PFSK-1 (cell line): ENCODE measurements at regions not wholly inside any gene's neighbourhood (a gene's known extent, or its start where the extent isn't known, plus 50 kb on each side); places are given as distances from the start of the nearest gene placed in this dataset.

Source experiments
- SIN3A ChIP-seq: IDR thresholded peaks from 2 replicates; pipeline ENCODE4 v1.6.1; 2012; ENCODE audit warnings: mild to moderate bottlenecking, low read length, moderate library complexity, borderline replicate concordance; ENCODE audit not compliant: insufficient read depth
- TAF1 ChIP-seq: IDR thresholded peaks from 2 replicates; pipeline ENCODE4 v1.6.1; 2012; ENCODE audit warnings: low read length, control low read depth, borderline replicate concordance; ENCODE audit not compliant: insufficient read depth
- TF ChIP-seq, protein P1 (sequence below), 2 experiments: IDR thresholded peaks; 2 replicates each; pipeline versions ENCODE4 v1.6.1 to v1.8.0; 2011 to 2012; ENCODE audit warnings: low read depth in 2 of 2, low read length in 2 of 2, control low read depth in 1 of 2, inconsistent platforms in 1 of 2, mild to moderate bottlenecking in 1 of 2, moderate library complexity in 1 of 2; ENCODE audit not compliant: insufficient read depth in 1 of 2

DNA sequence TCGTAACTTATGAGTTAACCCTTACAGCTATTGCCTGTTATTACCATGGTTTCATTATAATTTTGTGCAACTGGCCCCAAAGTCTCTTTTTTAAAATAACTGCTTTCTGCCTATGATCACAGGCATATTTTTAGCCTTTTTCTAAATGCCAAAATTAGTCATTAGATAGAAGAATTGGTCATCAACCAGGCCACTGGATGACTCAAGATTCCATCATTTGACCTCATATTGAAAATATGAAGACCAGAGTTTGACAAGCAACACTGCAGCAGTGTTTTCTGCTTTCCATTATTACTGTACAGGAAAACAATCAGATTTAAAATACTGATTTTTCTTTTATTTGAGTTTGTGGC lies 54.7 kb upstream of the OTOGL start:
- TF ChIP-seq, protein P1, sequence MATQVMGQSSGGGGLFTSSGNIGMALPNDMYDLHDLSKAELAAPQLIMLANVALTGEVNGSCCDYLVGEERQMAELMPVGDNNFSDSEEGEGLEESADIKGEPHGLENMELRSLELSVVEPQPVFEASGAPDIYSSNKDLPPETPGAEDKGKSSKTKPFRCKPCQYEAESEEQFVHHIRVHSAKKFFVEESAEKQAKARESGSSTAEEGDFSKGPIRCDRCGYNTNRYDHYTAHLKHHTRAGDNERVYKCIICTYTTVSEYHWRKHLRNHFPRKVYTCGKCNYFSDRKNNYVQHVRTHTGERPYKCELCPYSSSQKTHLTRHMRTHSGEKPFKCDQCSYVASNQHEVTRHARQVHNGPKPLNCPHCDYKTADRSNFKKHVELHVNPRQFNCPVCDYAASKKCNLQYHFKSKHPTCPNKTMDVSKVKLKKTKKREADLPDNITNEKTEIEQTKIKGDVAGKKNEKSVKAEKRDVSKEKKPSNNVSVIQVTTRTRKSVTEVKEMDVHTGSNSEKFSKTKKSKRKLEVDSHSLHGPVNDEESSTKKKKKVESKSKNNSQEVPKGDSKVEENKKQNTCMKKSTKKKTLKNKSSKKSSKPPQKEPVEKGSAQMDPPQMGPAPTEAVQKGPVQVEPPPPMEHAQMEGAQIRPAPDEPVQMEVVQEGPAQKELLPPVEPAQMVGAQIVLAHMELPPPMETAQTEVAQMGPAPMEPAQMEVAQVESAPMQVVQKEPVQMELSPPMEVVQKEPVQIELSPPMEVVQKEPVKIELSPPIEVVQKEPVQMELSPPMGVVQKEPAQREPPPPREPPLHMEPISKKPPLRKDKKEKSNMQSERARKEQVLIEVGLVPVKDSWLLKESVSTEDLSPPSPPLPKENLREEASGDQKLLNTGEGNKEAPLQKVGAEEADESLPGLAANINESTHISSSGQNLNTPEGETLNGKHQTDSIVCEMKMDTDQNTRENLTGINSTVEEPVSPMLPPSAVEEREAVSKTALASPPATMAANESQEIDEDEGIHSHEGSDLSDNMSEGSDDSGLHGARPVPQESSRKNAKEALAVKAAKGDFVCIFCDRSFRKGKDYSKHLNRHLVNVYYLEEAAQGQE (IDR thresholded peaks at IDR 0.05; ENCODE audit: insufficient read depth in 1 of 2, low read depth in 2 of 2, low read length in 2 of 2), result no peak
- TF ChIP-seq TAF1 (no peak), SIN3A (no peak)
